BE2C (cell line): ENCODE measurements at regions not wholly inside any gene's neighbourhood (a gene's known extent, or its start where the extent isn't known, plus 50 kb on each side); places are given as distances from the start of the nearest gene placed in this dataset.

Experiments used
- DNase-seq: peaks from one replicate; pipeline ENCODE4 v3.0.0-alpha.2; 2020
- H3K27me3 ChIP-seq: fragments of 250-450 bp; sonication (Bioruptor Pico); 2 replicates; pipeline ENCODE4 v1.5.1; 2020; ENCODE audit warnings: mild to moderate bottlenecking
- H3K36me3 ChIP-seq: fragments of 250-450 bp; sonication (Bioruptor Pico); 2 replicates; pipeline ENCODE4 v1.5.1; 2020; ENCODE audit warnings: mild to moderate bottlenecking
- H3K4me1 ChIP-seq: fragments of 250-450 bp; sonication (Bioruptor Pico); 2 replicates; pipeline ENCODE4 v1.5.1; 2020
- H3K4me3 ChIP-seq: 2 replicates; pipeline ENCODE4 v1.5.1; 2011; ENCODE audit warnings: low read depth, low read length
- H3K9me3 ChIP-seq: fragments of 250-450 bp; sonication (Bioruptor Pico); 2 replicates; pipeline ENCODE4 v1.5.1; 2020
- TF ChIP-seq, protein P1 (sequence below): IDR thresholded peaks from 2 replicates; pipeline ENCODE4 v1.5.1; 2012; ENCODE audit warnings: mild to moderate bottlenecking, low read depth, low read length

DNA sequence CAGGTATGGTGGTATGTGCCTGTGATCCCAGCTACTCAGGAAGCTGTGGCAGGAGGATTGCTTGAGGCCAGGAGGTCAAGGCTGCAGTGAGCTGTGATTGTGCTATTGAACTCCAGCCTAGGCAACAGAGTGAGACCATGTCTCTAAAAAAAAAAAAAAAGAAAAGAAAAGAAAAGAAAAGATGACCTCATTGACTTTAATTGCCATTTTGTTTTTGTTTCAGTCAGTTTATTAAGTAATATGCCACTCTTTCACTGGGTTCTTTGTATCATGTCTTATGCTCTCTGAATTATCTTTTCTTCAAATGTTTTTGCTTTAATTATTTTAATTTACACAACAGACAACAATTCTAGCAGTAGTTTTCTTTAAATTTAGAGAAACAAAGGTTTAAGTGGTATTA, 293.8 kb downstream of the TSHZ3 start:
- Histone ChIP-seq H3K36me3 (no peaks in the 10 kb centered on the region), H3K9me3 (no peaks in the 10 kb centered on the region), H3K4me1 (no peaks in the 10 kb centered on the region), H3K4me3 (no peak overlapping the region), H3K27me3 (no peaks in the 10 kb centered on the region)
- no peak for DNase-seq
- TF ChIP-seq, protein P1, sequence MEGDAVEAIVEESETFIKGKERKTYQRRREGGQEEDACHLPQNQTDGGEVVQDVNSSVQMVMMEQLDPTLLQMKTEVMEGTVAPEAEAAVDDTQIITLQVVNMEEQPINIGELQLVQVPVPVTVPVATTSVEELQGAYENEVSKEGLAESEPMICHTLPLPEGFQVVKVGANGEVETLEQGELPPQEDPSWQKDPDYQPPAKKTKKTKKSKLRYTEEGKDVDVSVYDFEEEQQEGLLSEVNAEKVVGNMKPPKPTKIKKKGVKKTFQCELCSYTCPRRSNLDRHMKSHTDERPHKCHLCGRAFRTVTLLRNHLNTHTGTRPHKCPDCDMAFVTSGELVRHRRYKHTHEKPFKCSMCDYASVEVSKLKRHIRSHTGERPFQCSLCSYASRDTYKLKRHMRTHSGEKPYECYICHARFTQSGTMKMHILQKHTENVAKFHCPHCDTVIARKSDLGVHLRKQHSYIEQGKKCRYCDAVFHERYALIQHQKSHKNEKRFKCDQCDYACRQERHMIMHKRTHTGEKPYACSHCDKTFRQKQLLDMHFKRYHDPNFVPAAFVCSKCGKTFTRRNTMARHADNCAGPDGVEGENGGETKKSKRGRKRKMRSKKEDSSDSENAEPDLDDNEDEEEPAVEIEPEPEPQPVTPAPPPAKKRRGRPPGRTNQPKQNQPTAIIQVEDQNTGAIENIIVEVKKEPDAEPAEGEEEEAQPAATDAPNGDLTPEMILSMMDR = no peak

DNA sequence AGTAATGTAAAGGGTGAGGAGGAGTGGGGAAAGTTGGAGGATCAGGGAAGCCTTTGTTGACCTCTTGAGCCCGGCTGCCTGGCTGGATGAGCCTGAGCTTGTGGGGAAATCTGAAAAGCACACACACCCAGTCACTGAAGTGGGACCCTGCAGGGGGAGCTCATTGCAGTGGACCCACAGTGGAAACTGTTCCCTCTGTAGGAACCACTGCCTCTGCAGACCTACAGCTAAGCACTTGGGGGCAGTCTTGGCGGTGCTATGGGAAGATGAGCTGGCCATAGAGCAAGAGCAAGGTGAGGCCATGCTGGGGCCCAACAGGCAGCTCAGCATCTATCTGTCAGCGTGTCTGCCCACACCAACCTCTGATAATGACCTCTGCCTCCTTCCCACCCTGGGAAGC, 294.8 kb downstream of the TSHZ3 start:
- TF ChIP-seq, protein P1 = peak; percentile 48
- peak; percentile 45 for DNase-seq

DNA sequence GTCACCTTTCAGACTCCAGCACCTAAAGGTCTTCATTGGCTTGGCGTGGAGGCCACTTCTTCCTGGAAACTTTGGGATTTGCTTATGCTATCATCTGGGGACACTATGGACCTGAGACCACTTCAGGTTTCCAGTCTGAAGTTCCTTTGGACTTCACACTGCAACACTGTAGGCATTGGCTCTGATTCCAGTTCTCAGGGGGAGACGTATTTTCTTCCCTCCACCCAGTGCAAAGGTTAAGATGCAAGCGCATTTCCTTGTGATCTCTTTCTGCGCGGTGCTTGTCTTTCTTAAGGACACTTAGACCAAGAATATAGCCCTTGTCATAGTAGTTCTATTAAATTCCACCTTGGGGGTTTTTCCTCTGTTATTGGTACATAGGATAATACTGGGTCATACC, 299.8 kb downstream of the TSHZ3 start:
- Histone ChIP-seq H3K27me3 (no peaks in the 10 kb centered on the region), H3K36me3 (no peaks in the 10 kb centered on the region), H3K4me3 (no peak overlapping the region), H3K4me1 (no peaks in the 10 kb centered on the region), H3K9me3 (no peaks in the 10 kb centered on the region)
- DNase-seq = no peak
- TF ChIP-seq, protein P1 = no peak

More for the DNA sequence above, 294.8 kb downstream of the TSHZ3 start:
- Histone ChIP-seq H3K36me3 (no peaks in the 10 kb centered on the region), H3K9me3 (no peaks in the 10 kb centered on the region), H3K27me3 (no peaks in the 10 kb centered on the region), H3K4me1 (no peaks in the 10 kb centered on the region), H3K4me3 (no peak overlapping the region)

DNA sequence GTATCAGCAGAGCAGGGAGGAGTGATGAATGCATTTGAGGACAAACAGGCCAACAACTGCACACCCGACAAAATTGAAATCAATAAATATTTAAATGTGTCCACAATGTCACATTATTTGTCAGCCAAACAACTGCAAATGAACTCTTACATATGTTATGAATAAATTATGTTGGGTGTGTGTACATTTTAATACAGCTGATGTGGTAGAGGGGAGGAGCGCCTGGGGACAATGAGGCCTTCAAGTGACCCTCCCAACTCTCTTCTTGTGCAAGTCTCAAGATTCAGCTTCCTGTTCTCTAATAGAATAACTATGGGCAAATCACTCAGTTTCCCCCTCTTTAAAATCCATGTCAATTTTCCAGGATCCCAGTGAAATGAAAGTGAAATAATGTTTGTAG, 303.2 kb downstream of the TSHZ3 start:
- TF ChIP-seq, protein P1 = no peak
- no peaks in the 10 kb centered on the region; the same call in 1 of the 2 replicates for H3K27me3 ChIP-seq
- no peaks in the 10 kb centered on the region for H3K9me3 ChIP-seq
- no peaks in the 10 kb centered on the region for H3K36me3 ChIP-seq
- H3K4me1 ChIP-seq = no peaks in the 10 kb centered on the region
- DNase-seq = no peak
- no peak overlapping the region for H3K4me3 ChIP-seq

DNA sequence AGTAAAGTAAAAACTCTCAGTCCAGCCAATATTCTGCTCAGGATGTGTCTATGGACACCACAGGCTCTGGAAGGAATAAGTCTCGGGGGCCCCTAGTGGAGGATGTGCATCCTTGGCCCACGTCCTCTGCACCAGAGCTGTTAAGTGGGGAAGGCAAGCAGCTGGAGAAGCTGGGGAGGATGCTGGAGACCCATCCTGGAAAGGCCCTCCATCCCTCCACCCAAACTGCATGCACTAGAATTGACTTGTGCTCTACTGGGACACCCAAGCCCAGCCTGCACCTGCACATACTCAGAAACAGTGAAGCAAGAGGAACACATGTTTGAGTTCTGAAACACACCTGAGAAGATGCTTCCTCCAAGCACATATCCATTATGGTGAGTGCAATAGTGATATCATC, 307.8 kb downstream of the TSHZ3 start:
- Histone ChIP-seq H3K4me1 (no peaks in the 10 kb centered on the region), H3K9me3 (no peaks in the 10 kb centered on the region), H3K36me3 (no peaks in the 10 kb centered on the region), H3K27me3 (no peaks in the 10 kb centered on the region; the same call in 1 of the 2 replicates), H3K4me3 (no peak overlapping the region)
- DNase-seq = no peak
- TF ChIP-seq, protein P1 = no peak

DNA sequence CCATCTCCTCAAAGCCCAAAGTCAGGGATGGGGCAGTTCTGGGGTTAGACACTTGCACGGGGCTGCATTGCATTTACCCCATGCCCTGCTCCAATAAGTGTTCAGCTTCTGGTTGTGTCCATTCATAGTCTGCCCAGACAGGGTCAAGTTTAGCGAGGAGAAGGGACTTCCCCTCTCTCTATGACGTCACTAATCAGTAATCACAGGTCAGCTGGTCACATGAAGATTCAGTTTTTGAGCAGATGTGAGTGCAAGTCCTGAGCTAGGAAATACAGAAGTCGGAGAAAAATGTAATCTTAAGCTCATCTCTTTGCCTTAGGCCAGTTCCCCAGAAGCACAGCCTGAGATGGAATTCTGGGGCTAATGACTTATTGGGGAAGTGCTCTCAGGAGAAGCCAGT, 310.1 kb downstream of the TSHZ3 start:
- no peaks in the 10 kb centered on the region for H3K9me3 ChIP-seq
- TF ChIP-seq, protein P1 = no peak
- DNase-seq = no peak
- no peaks in the 10 kb centered on the region; the same call in 1 of the 2 replicates for H3K27me3 ChIP-seq
- no peaks in the 10 kb centered on the region for H3K36me3 ChIP-seq
- H3K4me1 ChIP-seq = no peaks in the 10 kb centered on the region
- no peak overlapping the region for H3K4me3 ChIP-seq
